ENCODE measurements at regions not wholly inside any gene's neighbourhood (a gene's known extent, or its start where the extent isn't known, plus 50 kb on each side); places are given as distances from the start of the nearest gene placed in this dataset.

DNA sequence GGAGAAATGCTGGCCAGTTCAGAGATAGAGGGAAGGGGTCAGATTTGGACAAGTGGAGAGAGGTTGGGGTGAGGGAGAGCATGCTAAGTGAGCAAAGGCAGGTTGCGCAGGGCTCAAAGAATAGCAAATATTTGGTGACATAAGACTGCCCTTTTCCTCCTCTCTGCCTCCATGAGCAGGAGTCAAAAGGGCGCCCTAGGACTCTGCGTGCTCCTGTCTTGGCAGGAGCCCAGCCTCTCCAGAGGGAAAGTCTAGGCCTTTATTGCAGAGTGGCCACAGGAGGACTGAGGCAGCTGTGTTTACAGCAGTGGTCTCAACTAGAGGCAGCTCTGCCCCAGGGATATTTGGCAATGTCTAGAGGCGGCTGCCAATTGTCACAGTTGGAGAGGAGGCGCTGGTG lies 165.6 kb downstream of the FAM43A start:
- TF ChIP-seq, protein P1, sequence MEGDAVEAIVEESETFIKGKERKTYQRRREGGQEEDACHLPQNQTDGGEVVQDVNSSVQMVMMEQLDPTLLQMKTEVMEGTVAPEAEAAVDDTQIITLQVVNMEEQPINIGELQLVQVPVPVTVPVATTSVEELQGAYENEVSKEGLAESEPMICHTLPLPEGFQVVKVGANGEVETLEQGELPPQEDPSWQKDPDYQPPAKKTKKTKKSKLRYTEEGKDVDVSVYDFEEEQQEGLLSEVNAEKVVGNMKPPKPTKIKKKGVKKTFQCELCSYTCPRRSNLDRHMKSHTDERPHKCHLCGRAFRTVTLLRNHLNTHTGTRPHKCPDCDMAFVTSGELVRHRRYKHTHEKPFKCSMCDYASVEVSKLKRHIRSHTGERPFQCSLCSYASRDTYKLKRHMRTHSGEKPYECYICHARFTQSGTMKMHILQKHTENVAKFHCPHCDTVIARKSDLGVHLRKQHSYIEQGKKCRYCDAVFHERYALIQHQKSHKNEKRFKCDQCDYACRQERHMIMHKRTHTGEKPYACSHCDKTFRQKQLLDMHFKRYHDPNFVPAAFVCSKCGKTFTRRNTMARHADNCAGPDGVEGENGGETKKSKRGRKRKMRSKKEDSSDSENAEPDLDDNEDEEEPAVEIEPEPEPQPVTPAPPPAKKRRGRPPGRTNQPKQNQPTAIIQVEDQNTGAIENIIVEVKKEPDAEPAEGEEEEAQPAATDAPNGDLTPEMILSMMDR (IDR thresholded peaks at IDR 0.05; ENCODE audit: low read depth, low read length) = no peak
- no peak for DNase-seq (ENCODE audit: extremely low read depth, low read depth)

- no peak for DNase-seq (ENCODE audit: extremely low read depth, low read depth)
- TF ChIP-seq, protein P1 (IDR thresholded peaks at IDR 0.05; ENCODE audit: low read depth, low read length) = no peak
Measured at GRCh38 chr3:194851941-194852340, 166.3 kb downstream of the FAM43A start.

GRCh38 chr3:194852345-194852744 lies 166.7 kb downstream of the FAM43A start:
- no peak for DNase-seq (ENCODE audit: extremely low read depth, low read depth)
- TF ChIP-seq, protein P1 (IDR thresholded peaks at IDR 0.05; ENCODE audit: low read depth, low read length) = no peak

GRCh38 chr3:194852831-194853508 lies 167.3 kb downstream of the FAM43A start:
- TF ChIP-seq, protein P1 (IDR thresholded peaks at IDR 0.05; ENCODE audit: low read depth, low read length) = no peak
- DNase-seq (ENCODE audit: extremely low read depth, low read depth) = no peak

DNA sequence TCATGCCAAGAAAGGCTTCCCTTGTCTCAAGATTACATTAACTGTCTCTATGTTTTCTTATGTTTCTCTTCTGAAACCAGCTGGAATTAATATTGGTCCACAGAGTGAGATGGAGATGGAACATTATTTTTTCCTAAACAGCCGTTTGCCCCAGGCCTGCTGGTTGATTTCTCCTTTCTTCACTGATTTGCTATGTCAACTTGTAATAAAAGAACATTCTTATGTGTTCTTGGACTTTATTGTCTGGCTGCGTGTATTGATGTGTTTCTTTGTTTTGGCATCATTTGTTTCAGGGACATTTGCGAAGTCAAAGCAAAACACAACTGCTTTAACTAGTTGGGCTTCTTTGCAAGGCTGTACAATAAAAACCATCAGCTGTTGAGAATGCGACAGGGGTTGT lies 168.5 kb downstream of the FAM43A start:
- TF ChIP-seq, protein P1 (IDR thresholded peaks at IDR 0.05; ENCODE audit: low read depth, low read length) = no peak
- no peak for DNase-seq (ENCODE audit: extremely low read depth, low read depth)

GRCh38 chr3:194854659-194855390 lies 169.1 kb downstream of the FAM43A start:
- TF ChIP-seq, protein P1 (IDR thresholded peaks at IDR 0.05; ENCODE audit: low read depth, low read length) = no peak
- DNase-seq (ENCODE audit: extremely low read depth, low read depth) = no peak

DNA sequence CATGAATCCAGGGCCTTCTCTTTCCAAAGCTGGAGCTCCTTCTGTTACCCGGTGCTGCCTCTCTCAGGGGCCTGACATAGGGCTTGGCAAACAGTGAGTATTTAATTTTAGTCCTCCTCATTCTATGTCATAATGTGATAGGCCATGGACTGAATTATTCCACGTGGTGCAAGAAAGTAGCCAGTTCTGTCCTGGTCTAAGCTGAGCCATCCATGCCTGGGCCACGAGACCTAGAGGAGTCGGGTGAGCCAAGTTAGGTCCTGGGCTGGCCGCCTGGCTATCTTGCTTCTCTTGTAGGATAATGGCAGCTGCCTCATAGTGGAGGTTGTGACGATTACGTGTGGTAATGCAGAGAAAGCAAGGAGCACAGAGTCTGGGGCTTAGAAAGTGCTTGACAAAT lies 170.6 kb downstream of the FAM43A start:
- TF ChIP-seq, protein P1 (IDR thresholded peaks at IDR 0.05; ENCODE audit: low read depth, low read length) = no peak
- no peak for DNase-seq (ENCODE audit: extremely low read depth, low read depth)

Measured in AG09319 (cell line).